ENCODE measurements at regions not wholly inside any gene's neighbourhood (a gene's known extent, or its start where the extent isn't known, plus 50 kb on each side); places are given as distances from the start of the nearest gene placed in this dataset.

DNA sequence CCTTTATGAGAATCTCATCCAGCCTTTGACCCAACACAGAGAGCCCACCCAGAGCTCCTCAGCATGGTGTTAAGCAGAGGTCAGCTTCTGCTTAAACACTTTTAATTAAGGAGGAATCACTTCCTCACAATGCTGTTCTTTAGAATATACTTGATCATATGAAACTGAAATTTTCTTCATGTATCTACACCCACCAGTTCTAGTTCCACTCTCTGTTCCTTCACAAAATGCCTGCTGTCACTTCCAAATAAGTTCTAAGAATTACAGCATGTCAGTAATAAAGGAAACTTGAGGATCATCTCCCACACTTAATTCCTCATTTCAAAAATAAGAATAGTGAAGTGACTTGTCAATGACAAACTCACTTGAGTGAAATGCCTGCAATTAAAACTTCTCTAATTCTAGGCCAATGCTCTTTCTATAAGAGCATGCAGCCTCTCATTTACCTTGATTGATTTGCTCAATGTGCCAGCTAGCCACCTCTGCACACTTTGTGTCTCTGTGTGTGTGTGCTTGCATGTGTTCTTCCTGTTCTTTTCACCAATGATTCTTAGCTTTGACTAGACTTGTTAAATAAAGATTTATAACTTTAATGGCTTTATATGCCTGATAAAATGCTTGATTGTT is 356.3 kb downstream of the PLPP3 start:
- no peak for DNase-seq (ENCODE audit: low read depth)

DNA sequence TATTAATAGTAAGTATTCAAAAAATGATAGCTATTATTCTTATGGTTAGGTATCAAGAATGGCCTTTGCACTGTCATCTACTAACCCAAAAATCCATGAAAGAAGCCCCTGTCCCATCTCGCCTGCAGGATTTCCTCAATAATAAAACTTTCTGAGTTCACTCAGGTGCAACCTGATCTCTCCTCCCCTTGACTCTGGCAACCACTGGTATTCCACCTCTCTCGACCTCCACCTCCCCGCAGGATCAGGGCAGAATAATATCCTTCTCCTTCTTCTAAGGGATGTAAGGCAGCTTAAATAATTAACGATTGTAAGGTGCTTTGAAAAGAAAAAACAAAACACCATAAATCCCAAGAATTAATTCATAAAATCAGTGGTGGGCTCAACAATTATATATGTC is 359.3 kb downstream of the PLPP3 start:
- no peak for DNase-seq (ENCODE audit: low read depth)

DNA sequence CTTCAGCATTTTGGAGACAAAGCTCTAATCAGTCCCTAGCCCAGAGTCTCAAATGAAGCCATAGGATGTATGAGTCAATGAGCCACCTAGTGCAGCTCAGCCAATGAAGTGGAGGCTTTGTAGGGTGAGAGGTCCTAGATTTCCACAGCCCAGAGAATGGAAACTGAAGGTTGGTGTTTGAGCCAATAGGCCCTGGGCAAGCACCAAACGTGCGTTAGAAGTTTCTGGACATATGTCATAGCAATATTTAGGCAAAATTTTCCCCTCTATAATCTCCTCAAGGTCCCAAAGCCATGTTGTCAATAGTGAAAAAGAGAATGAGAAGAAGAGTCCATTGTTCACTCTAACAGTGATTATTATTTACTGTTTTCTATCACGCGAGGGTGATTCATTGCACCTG is 361.3 kb downstream of the PLPP3 start:
- DNase-seq (ENCODE audit: low read depth), result no peak

DNA sequence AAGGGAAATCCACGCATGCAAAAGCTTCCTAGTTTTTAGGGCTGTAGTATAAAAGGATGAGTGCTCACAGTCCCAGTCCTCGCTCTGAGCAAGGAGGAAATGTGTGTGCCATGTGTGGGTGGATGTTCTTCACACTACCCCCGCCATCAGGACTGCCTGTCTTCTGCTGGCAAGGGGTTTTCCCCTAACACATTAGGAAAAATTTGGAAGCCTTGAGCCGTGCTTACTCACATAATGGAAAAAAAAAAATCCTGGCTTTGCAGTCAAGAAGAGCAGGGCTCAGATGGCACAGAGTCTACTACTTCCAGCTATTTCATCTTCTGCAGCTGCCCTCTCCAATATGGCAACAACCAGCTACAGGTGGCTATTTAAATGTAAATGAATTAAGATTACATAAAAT is 363.1 kb downstream of the PLPP3 start:
- no peak for DNase-seq (ENCODE audit: low read depth)

DNA sequence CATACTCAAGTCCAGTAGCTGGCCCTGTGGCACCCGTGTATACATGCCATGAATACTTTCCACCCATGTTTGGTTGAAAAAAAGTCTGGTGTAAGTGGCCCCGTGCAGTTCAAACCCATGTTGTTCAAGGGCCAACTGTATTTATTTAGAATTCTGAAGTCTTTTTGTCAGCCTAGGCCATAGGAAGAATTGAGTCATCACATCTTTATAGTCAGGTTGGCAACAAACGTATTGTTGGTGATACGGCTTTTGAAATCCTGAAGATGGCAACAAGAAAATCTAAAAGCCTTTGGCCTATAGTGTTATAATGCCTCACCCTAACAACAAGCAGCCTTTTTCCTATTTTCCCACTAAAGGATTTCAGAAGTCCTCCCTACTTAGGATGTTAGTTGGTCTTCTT is 363.6 kb downstream of the PLPP3 start:
- DNase-seq (ENCODE audit: low read depth), result no peak

DNA sequence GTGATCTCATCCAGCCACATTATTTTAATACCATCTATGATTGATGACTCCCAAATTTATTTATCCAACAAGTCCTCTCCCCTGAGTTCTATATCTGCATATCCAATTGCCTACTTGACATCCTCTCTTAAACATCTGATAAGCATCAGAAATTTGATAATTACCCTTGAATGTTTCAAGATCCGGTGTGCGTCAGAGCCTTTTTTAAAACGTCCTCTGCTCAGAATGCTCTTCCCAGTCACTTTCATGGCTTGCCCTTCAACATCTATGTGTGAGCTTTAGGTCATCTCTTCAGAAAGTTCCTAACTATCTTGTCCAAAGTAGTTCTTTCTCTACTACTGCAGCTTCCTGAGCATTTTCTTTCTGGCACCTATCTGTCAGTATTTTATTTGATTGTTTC is 364.3 kb downstream of the PLPP3 start:
- DNase-seq (ENCODE audit: low read depth), result no peak

DNA sequence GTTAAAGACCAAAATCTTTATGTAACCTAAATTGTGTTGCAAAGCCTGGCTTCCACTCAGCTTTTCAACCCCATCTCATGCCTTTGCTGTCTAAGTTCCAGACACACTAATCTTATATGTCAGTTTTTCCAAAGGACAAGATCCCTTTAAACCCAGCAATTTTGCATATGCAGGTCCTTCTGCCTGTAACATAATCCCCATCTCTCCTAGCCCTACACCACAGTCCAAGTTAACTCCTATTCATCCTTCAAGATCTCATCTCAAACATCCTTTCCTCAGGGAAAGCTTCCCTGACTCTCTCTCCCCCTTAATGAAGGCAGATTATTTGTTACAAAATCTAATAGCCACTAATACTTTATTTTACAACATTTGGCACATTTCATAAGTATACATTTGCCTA is 366.3 kb downstream of the PLPP3 start:
- no peak for DNase-seq (ENCODE audit: low read depth)

DNA sequence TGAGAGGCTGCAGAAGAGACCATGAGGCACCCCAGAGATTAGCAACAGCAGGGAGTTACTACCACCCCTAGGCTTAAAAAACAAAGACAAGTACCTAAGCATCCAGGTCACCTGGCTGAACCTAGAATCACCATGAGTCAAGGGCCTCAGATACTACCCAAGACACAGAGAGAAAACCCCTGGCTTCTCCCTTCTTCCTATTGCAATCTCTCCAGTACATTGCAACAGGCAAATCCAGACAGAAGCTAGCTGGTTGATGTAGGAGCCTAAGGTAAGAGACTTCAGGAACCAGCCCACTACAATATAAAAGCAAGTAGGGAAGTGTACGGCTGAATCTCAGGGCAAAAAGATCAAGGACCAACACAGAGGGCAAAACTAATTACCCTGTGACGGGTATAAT is 367.2 kb downstream of the PLPP3 start:
- DNase-seq (ENCODE audit: low read depth), result no peak

DNA sequence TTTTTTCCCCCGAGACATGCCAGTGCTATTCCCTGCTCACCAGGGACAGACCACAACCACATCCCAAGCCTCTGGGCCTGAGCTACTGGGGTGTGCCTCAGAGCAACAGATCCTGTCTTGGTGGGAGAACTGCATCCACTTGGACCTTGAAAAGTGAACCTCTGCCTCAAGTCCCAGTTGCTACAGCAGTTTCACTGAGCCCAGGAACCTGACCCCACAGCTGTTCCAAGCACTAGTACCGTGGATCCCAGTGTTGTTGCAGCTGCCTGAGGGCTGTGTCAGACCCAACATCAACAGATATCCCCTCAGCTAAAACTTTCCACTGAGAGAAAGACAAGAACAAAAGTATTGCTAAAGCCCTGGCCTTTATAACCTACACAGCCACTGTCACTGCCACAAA is 373.0 kb downstream of the PLPP3 start:
- DNase-seq (ENCODE audit: low read depth), result no peak

DNA sequence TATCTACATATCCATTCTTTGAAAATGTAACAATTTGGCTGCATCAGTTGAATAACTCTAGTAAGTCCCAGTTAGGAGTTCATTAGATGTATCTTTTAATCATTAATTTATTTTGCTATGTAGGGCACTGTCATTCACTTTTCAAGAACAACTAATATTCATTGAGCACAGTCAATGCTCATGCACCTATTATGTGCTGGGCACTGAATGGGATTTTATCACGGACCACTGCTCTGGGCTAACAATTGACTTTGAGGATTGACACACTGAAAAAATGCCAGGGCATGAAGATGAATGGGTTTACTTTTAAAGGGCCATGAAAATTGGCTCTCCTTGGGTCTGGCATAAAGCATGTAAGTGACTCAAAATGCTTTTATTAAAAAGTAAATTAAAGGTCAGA is 375.2 kb downstream of the PLPP3 start:
- no peak for DNase-seq (ENCODE audit: low read depth)

DNA sequence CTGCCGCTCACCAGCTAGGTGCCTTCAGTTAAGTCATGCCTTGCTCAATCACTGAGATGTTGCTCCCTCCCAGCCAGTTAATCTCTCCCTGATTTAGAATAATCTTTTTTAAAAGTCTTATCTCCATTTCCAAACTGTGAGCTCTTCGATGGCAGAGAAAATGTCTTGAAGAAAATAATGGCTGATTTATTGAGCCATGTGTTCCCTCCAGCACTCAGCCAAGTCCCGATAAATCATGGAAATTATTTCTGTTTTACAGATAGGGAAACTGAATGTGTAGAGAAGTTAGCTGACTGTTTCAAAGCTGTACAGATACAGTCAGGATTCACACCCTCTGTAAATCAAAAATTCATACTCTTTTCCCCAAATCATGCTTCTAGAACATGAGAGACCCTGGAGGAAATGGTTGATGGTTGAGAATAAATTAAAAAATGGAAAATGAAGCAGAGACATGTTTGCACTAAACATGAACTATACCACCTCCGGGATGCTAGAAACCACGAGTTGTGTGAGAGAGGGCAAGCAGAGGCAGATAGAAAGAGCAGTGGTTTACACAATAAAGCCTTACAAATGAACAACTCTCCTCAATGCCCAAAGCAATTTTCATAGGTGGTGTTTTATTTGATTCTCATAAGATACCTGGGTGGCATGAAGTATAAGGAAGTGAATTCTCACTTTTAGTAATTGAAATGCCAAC is 376.4 kb downstream of the PLPP3 start:
- no peak for DNase-seq (ENCODE audit: low read depth)

DNA sequence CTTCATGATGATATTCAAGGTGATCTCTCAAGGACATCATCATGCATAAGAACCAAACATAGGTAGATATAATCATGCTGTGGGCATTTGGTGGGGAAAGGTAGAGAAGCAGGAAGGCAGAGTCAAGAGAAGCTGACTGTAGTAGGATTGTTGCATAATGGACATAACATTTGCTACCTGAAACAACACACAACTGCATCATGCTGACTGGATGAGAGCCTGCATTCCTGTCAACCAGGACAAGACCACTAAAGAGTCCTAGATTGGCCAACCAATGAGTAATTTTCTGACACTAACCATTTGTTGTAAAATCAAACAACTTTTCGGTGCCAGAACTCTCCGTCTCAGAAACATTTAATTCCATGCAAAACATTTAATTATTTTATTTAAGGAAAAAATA is 377.2 kb downstream of the PLPP3 start:
- DNase-seq (ENCODE audit: low read depth), result no peak

DNA sequence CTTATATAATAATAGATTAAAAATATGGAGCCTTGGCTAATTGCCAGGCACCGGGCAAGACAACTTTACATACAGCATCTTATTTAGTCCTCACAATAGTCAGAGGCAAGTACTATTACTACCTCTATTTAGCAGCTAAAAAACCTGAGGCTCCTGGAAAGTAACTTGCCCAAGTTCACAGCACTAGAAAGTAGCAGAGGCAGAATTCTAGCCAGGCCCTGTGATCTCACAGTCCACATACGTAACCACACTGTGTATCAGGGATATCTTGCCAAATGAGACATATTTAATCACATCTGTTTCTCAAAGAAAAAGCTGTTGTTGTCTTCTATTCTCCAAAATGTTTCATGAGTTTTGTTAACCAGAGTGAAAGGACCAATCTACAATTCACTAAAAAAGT is 378.5 kb downstream of the PLPP3 start:
- DNase-seq (ENCODE audit: low read depth), result no peak

DNA sequence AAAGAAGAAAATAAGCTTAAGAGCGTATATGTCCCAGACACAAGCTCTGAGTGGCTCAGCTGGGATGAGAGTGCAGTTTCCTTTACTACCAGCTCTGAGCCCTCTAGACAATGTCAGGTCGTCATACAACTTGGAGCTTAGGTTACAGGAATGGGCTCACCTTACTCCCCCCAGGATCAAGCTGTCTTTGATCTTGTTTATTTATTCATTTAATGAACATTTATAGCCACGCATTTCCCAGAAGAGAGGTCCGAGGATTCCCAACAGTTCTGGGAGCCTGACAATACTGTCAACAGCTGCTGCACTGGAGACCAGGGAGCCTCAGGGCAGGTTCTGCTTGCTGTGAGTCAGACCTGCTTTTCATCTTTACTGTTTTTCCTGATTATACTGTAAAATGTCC is 378.9 kb downstream of the PLPP3 start:
- no peak for DNase-seq (ENCODE audit: low read depth)

DNA sequence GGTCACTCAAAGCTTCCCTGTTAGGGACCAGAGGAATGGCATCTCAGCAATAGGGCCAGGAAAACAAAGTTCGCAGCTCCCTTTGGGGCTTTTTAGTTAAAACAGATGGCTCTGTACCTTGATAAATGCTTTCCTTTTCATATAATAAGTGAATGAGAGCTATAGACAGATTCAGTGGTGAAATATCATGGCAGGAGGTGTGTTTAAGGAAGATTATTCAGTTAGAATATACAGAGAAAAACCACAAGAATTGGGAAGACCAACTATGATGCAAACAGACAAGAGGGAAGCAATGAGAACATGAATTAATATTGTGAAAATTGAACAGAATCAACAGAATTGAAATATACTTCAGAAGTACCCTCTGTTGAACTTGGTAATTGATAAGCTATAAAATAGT is 379.4 kb downstream of the PLPP3 start:
- DNase-seq (ENCODE audit: low read depth), result no peak

DNA sequence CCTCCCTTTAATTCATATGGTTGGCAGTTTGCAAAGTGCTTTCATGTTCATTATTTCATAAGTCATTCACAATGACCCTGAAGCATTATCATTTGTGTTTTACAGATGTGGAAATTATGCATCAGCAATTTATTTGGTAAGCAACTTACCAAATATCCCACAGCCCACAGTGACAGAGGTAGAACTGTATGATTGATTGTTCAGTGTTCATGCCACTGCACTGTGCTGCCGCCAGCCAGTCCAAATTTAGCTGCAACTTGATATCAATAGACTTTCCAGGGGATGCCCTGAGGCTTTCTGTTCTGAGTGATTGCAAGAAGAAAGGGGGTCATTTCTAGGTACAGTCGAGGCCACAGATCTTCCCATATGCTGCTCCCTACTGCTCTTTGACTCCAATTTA is 380.3 kb downstream of the PLPP3 start:
- no peak for DNase-seq (ENCODE audit: low read depth)

DNA sequence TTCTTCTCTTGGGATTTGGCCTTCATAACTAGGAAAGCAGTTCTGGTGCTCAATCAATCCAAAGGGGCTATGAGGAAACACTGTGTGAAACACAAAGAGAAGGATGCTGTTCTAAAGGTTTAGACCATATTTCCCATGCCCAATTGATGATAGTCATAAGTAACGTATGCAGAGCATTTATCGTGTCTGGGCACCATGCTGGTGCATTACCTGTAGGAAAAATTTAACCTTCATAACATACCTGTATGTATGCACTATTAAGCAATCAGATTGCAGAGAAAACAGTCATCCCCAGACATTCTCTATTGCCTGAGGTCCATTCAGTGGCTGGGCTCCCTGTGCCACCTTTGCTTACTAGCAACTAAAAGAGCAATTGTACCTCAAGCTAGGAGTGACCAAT is 381.4 kb downstream of the PLPP3 start:
- DNase-seq (ENCODE audit: low read depth), result no peak

DNA sequence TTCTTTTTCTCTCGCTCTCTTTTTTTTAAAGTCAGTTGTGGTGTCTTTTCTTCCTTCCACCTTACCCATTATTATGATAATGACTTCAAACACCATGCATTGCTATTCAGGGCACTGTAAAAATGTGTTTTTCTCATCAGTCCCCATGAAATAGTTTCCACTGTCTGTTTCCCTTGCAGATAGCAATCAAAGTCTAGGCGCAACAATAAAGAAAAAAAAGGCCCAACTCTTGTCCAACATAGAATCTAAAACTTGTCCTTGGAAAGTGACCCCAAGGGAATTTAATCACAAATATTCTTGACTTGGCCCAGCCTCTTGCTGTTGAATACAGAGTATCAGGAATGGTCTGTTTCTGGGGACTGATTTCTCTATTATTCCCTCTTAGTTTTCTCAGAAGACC is 382.5 kb downstream of the PLPP3 start:
- DNase-seq (ENCODE audit: low read depth), result no peak

DNA sequence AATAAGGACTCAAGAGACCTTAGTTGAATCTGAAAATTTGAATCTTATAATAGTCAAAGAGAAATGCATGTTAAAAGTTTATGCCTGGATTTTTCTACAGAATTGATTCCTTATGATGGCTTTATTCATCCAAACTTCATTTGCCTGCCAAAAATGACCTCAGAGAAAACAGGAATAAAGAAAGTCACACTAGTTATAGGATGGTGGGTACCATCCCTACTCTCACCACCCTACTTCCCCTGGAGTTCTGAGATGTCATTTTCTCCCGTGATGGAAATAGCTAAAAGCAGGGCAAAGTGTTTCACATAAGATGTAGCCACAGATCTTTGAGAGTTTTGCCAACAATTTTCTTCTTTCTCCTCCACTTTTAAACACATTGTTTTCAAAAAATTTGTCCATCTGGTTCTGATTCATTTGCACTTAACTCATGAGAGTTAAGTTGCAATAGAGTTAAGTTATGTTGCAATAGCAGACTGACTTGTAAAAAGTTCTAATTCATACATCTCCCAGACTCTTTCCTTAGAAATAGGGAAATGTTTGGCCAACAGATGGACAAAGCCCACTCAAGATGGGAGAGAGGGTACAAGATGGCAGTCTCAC is 384.6 kb downstream of the PLPP3 start:
- no peak for DNase-seq (ENCODE audit: low read depth)

DNA sequence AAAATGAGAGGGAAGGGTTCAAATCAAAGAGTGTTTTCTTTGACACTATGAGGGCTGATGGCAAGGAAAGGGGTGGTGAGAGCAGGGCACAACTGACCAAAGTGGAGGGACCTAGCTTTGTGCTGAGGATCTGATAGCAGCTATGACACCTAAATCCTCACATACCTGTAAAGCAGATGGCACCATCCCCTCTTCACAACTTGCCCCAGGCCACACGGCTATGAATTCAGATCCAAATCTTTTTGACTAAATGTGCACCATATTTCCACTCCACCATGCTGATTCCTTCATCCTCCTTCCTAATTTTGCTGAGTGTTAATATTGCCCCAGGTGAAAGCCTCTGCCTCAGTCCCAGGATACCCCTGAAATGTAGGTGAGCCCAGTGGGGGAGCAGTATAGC is 385.7 kb downstream of the PLPP3 start:
- no peak for DNase-seq (ENCODE audit: low read depth)

DNA sequence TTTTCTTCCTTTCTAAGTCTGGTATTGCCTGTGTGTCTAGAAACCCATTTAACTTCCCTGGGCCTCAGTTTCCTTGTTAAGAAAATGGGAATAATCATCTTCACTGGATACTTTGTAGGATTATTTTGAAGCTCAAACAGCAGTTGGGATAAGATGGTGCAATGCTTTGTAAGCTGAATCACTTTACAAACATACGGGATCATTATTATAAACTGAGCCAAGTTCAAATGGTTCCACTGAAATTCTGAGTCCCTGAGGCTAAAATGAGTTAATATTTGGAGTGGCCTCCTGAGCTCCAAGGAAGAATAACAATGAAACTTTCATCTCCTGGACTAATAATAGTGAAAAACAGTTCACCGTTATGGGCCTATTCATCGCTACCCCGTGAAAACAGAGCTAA is 388.0 kb downstream of the PLPP3 start:
- no peak for DNase-seq (ENCODE audit: low read depth)

DNA sequence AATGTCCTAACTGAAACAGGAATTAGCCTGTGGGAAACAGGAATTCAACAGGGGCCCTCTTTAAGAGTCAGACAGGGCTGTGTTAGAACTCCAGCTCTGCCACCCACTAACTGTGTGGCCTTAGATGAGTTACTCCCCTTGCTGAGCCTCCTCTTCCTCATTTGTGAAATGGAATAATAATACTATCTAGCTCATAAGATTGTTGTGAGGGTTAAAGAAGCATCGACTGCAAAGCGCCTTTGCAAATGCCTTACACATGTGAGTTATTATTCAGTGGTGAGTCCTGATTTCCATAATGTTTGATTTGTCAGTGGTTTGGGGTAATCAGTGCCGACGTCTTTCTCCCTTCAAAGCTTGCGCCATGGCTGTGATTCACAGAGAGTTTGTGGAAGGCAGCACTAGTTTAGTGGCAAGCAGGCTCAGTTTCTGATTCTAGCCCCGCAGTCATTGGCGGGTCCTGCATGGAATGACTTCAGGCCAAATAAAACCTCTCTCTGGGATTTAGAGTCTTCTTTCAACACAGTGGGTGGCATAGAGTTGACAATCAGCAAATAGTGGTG is 388.5 kb downstream of the PLPP3 start:
- DNase-seq (ENCODE audit: low read depth), result no peak

DNA sequence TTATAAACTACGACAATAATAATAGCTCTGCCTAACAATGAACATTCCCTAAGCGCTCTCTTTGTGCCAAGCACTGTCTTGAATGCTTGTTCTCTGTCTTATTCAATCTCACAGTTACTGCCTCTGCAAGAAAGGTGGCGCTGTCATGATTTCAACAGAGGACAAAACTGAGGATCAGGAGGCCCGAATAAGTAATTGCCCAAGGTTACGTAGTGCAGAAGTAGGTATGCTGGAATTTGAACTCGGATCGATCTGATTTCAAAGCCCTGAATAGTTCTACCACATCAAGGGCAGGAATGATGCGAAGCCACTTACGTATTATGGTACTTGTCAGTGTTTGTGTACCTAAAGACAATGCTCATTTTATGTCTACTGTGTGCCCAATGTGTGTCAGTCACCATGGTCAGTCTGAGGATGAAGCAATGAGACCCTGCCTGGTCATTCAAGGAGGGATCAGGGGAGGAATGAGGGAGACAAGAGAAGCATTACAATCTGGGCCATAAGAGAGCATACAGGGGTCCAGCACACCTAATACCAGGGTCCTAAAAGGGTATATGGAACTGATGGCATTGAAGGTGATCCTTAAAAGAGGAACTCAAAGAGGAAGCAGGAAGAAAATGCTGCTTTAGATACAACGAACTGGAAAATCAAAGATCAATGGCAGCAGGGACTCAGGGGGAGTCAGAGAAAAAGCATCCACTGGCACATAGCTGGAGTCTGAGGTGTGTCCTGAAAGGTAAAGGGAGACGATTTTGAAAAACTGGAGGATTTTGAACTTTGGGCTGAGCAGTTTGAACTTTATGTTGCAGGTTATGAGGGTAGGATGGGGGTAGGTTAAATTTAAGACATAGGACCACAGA is 389.2 kb downstream of the PLPP3 start:
- no peak for DNase-seq (ENCODE audit: low read depth)
